ENCODE measurements at regions not wholly inside any gene's neighbourhood (a gene's known extent, or its start where the extent isn't known, plus 50 kb on each side); places are given as distances from the start of the nearest gene placed in this dataset.

GRCh38 chr3:59167756-59168155, 117.9 kb upstream of the CFAP20DC start:
- DNase-seq (ENCODE audit: insufficient read length, low spot score), result no peak
- TF ChIP-seq, protein P1, sequence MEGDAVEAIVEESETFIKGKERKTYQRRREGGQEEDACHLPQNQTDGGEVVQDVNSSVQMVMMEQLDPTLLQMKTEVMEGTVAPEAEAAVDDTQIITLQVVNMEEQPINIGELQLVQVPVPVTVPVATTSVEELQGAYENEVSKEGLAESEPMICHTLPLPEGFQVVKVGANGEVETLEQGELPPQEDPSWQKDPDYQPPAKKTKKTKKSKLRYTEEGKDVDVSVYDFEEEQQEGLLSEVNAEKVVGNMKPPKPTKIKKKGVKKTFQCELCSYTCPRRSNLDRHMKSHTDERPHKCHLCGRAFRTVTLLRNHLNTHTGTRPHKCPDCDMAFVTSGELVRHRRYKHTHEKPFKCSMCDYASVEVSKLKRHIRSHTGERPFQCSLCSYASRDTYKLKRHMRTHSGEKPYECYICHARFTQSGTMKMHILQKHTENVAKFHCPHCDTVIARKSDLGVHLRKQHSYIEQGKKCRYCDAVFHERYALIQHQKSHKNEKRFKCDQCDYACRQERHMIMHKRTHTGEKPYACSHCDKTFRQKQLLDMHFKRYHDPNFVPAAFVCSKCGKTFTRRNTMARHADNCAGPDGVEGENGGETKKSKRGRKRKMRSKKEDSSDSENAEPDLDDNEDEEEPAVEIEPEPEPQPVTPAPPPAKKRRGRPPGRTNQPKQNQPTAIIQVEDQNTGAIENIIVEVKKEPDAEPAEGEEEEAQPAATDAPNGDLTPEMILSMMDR (IDR thresholded peaks at IDR 0.05; ENCODE audit: insufficient read depth, missing control alignments), result no peak
- no peak for FAIRE-seq

- DNase-seq (ENCODE audit: insufficient read length, low spot score) (no peak), FAIRE-seq (no peak)
- TF ChIP-seq, protein P1 (IDR thresholded peaks at IDR 0.05; ENCODE audit: insufficient read depth, missing control alignments), result no peak
Measured at GRCh38 chr3:59163953-59164352, 114.1 kb upstream of the CFAP20DC start.

DNA sequence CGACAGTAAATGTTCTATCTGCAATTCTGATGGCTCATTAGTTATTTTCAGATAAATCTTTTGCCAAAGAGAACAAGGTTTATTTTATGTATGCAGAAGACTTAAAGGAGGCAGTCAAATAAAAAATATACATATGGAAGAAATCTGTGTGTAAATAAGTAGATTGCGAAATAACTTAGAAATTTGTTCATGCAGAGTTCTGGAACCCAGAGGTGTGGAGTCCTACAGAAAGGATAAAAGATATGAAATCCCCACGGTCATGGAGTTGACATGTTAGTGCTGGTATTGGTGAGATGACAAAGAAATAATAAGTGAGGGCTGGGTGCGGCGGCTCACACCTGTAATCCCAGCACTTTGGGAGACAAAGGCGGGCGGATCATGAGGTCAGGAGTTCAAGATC, 111.2 kb upstream of the CFAP20DC start:
- TF ChIP-seq, protein P1 (IDR thresholded peaks at IDR 0.05; ENCODE audit: insufficient read depth, missing control alignments), result no peak
- FAIRE-seq (no peak), DNase-seq (ENCODE audit: insufficient read length, low spot score) (no peak)

- DNase-seq (ENCODE audit: insufficient read length, low spot score) (no peak), FAIRE-seq (no peak)
- TF ChIP-seq, protein P1 (IDR thresholded peaks at IDR 0.05; ENCODE audit: insufficient read depth, missing control alignments), result no peak
Measured at GRCh38 chr3:59160133-59160746, 110.4 kb upstream of the CFAP20DC start.

DNA sequence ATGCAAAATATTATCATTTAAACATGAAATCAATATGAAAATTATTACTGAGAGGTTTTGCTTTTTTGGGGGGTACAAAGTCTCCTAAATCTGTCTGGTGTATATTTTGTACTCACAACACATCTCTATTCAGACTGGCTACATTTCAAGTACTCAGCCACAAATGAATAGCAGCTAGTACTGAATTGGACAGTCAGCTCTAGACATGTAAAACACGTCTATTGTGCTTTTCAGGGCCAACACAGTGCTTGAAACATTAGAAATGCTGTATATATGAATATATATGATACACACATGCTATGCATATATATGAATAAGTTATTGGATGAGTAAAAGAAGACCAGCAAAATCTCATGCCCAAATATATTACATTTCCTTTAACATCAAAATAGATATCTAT, 103.8 kb upstream of the CFAP20DC start:
- DNase-seq (ENCODE audit: insufficient read length, low spot score), result no peak
- TF ChIP-seq, protein P1 (IDR thresholded peaks at IDR 0.05; ENCODE audit: insufficient read depth, missing control alignments), result no peak
- no peak for FAIRE-seq

GRCh38 chr3:59152943-59153342, 103.1 kb upstream of the CFAP20DC start:
- DNase-seq (ENCODE audit: insufficient read length, low spot score), result no peak
- TF ChIP-seq, protein P1 (IDR thresholded peaks at IDR 0.05; ENCODE audit: insufficient read depth, missing control alignments), result no peak
- FAIRE-seq, result no peak

DNA sequence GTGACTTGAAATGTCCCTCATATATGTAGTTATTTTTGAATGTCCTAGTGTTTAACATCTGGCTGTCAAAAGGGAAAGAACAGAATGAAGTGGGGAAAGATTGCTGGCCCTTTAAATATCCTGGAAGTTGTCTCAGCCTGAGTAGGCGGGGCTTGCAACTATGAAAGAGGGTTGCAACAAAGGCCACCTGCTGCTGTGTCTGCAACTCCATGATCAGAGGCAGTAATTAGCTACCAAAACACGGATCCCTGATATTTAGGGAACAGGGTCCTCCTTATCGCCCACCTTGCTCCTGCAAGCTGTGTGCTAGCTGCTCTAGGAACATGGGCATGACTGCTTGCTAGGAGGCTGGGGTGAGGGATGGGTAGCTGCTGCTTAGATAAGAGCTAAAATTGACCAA, 100.2 kb upstream of the CFAP20DC start:
- DNase-seq (ENCODE audit: insufficient read length, low spot score) (no peak), FAIRE-seq (no peak)
- TF ChIP-seq, protein P1 (IDR thresholded peaks at IDR 0.05; ENCODE audit: insufficient read depth, missing control alignments), result no peak

Data from D721Med (cell line).